HG03280 (cell line): ENCODE measurements at regions not wholly inside any gene's neighbourhood (a gene's known extent, or its start where the extent isn't known, plus 50 kb on each side); places are given as distances from the start of the nearest gene placed in this dataset.
"Not testable (repeated sequence)": the region's sequence is repeated elsewhere in the genome, so short reads cannot be mapped to it uniquely, and the experiment has no call there.

Experiments used
- ATAC-seq: cut with Tn5 transposase; IDR thresholded peaks from one replicate; pipeline ENCODE4 v1.9.1; 2021; ENCODE audit warnings: mild to moderate bottlenecking, moderate library complexity; ENCODE audit not compliant: unreplicated experiment

DNA sequence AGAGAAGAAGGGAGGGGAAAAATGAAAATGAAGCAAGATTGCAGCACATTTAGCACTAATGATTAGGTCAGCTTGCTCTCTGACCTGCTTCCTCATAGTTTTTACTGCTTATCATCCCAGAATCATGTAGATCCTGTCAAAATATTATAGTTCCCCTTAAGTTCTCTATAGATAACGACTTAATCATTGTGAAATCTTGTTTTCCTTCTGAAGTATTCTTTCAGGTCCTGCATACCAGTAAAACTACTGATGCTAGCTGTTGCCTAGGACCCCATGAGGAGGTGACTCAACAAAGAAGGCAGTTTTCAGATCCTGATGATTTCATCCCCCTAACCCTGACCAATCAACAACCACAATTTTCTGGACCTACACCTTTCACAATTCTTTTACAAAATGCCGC, 1131.7 kb downstream of the SLITRK5 start:
- no peak for ATAC-seq

DNA sequence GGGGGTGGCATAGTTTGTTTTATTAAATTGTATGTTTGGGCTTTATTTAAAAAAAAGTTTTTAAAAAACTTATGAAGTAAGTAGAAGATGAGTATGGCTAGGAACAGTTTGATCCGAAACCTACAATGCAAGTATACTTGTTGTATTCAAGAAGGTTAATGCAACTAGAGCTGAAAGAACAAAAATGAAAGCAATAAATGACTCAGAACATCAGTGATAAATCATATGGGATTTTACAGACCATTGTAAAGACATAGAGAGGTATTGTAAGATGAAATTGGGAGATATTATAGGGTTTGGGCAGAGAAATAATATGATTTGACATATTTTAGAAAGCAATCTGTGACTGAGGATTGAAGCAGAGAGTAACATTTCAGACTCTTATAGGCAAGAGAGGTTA, 1135.3 kb downstream of the SLITRK5 start:
- ATAC-seq: no peak

DNA sequence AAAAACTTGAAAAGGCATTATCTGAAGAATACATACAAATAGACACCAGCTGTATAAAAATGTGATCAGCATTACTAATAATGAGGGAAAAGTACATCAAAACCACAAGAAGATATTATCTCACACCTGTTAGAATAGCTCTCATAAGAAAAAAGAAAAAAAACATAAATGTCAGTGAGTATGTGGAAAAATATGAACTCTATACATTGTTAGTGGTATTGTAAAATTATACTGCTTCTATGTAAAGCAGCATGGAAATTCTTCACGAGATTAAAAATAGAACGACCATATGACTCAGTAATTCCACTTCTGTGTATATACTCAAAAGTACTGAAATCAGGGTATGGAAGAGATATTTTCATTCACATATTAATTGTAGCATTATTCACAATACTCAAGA, 1146.4 kb downstream of the SLITRK5 start:
- no peak for ATAC-seq

DNA sequence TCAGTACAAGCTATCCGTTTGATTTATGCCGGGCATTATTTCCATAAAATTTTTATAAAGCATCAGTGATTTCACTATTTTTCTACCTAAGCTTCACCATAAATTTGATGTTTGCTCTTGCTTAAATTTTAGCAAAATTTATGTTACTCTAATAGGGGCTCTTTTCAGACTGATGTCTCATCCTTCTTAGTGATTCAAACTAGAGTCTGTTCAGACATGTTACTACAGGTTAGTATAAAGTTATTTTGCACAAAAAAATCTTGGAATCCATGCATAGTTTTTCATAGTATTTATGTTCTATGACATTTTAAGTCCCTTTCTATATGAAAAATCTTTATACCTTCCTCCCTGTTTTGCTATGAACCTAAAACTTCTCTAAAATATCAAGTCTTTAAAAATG, 1151.9 kb downstream of the SLITRK5 start:
- ATAC-seq: no peak

DNA sequence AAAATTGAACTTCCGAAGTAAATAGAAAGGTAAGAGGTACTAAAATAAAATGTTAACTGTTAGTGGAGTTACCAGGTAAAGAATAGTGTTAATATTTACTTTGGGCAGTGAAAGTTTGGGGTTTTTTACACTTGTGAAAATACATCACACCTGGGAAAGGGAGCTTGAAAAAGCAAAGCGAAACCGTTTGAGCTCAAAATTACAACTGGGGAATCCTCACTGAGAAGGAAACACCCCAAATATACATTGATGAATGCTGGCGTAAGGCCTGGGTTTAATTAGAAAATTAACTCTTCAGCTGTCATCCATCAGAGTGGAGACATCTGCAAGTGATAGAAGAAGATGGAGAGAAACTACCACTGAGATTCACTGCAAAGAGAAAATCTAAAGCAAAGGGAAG, 1153.0 kb downstream of the SLITRK5 start:
- no peak for ATAC-seq

DNA sequence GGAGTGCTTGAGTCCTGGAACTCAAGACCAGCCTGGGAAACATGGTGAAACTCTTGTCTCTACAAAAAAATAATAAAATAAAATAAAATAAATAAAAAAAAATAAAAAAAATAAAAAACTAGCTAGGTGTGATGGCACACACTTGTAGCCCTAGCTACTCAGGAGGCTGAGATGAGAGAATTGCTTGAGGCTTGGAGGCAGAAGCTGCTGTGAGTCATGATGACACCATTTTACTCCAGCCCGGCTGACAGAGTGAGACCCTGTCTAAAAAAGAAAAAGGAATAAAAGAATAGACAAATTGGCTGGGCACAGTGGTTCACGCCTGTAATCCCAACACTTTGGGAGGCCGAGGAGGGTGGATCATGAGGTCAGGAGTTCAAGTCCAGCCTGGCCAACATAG, 1168.9 kb downstream of the SLITRK5 start:
- ATAC-seq: no peak

DNA sequence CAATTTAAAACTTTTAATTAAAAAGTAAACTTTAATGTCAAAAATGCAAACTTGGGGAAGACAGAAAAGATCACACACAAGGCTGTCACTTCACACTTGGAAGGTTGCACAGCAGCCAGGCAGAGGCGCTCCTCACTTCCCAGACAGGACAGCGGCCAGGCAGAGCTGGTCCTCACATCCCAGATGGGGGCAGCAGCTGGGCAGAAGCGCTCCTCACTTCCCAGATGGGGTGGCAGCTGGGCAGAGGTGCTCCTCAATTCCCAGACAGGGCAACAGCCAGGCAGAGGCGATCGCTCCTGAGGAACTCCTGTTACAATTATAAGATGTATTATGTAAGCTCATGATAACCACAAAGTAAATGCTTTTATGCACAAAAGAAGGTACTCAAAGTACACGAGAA, 1181.1 kb downstream of the SLITRK5 start:
- not testable (repeated sequence) for ATAC-seq

DNA sequence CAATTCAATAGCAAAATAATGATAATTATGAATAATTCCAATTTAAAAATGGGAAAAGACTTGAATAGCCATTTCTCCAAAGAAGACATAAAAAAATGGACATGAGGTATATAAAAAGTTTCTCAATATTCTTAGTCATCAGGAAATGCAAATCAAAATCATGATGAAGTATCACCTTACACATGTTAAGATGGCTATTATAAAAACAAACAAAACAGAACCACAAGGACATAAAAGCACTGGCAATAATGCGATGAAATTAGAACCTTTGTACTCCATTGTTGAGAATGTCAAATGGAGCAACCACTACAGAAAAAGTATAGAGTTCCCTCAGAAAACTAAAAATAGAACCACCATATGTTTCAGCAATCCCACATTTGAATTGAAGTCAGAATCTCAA, 1186.1 kb downstream of the SLITRK5 start:
- ATAC-seq: no peak

DNA sequence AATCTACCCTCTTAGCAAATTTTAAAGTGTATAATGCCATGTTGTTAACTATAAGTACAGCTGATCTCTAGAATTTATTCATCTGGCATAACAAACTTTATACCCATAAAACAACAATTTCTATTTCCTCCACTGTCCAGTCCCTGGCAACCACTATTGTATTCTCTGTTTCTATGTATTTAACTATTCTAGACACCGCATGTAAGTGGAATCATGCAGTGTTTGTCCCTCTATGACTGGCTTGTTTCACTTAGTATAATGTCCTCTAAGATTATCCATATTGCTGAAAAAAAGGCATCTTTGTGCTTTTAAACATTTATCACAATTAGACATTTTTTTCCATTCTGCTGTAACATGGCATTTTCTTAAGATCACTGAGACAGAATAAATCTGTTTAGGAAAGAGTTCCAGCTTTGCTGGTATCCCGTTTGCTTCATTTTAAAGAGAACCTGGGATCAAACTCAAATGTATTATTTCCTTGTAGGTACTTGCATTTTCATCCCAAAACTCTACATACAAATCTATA, 1191.0 kb downstream of the SLITRK5 start:
- ATAC-seq: no peak

DNA sequence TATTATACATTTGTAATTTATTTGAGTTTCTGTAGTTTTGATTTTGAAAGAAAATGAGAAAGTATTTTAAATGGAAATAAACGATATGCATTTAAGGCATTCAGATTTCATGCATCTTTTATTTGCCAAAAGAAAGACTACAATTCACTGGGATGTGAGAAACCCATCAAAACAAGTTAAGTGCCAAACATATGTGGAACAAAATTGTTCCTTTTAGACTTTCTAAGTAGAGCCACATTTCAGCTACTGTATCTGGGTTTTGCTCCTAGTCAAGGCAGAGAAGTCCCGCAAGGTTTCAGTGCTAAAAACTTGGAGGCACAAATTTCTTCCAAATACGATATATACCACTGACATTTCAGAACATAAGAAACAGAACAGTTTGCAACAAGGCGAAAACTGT, 1191.9 kb downstream of the SLITRK5 start:
- no peak for ATAC-seq

DNA sequence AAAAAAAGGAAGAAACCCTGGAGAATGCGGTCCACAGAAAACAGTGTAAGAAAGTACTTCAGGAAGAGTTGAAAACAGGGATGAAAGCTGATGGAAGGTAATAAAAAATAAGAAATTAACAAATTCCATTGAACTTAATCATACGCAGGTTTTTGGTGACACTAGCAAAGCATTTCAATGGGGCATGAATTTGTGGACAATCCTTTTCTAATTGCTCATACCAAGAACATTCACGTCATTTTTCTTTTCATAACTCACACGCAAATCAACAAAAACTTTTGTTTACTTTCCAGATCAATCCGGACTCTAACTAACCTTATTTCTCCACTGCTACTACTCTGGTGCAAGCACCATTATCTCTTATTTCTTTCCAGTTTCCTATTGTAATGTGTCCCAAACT, 1195.0 kb downstream of the SLITRK5 start:
- no peak for ATAC-seq

DNA sequence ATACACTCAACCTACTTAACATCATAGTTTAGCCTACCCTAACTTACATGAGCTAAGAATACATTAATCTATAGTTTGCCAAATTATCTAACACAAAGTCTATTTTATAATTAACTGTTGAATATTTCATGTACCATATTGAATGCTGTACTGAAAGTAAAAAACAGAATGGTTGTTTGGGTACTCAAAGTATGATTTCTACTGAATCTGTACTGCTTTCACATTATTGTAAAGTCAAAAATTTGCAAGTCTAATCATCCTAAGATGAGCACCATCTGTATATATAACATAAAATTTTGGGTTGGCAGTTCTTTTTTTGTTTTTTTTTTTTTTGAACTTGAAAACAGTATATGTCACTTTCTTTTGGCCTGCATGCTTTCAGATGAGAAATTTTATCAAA, 1212.6 kb downstream of the SLITRK5 start:
- no peak for ATAC-seq

DNA sequence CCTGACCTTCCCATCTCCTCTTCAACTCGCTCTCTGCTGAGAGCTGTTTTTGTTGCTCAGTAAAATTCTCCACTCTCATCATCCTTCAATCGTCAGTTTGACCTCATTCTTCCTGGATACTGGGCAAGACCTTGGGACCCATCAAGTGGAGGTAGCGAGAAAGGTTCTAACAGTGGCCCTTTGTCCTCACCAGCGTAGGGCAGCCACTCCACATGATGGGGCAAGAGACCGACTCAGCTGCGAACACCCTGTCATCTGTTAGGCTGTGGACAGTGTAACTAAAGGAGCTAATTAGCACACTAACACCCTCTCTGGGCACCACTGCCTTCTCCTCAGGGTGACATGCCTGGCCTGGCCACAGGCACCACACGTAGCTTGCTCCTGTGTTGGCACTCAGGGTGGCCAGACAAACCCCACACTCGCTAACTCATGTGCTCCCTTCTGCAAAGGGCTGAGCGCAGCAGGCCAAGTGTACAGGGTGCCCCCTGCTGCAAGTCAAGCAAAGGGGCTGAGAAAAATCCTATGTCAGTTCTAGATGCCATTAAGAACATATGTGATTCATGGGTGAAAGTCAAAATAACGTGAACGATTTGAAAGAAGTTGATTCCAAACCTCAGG, 1216.0 kb downstream of the SLITRK5 start:
- no peak for ATAC-seq

DNA sequence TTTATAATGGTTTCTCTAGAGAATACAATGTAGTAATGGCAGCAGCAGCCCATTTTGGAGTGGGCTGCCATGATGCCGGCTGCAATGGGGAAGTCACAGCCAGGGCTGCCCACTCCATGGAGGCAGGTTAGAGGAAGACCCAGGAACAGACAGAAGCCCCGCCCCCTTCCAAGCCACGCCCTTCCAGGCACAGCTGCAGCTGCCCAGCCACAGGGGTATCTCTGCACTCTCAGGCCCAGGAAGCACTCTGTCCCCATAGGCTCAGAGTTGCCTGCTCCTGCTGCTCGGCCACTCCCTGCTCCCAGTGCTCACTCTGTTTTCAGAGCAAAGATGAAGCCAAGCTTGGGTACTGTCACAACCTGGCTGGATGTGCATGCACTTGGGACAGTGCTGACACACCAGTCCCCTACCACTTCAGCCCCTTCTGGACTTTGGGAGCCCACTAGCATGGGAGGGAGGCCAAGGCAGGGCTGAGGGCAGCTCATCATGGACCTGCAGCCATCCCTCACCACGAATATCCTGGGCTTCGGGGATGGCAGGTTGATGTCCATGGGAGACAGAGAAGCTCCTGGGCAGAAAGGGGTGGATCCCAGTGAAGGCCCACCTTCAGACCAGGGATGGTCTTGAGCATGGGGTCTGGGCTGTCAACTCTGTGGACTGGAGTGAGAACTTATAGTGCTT, 1224.2 kb downstream of the SLITRK5 start:
- ATAC-seq: no peak

DNA sequence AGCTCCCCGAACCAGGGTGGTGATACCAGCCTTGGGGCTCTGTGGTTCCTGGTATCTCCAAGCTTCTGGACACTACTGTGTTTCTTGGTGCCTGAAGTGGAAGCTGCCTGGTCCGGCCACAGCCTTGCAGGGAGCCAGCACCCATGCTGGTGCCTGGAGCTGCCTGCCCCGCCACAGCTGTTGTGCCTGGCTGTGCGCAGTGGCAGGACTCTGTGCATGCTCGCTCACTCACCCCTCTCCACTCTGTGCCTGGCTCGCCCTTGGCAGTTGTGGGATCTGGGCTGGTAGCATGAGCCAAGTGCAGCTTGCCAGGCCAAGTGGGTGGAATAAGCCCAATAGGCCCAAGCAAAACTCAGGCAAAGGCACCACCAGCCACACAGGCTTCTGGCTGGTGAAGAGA, 1225.3 kb downstream of the SLITRK5 start:
- no peak for ATAC-seq

DNA sequence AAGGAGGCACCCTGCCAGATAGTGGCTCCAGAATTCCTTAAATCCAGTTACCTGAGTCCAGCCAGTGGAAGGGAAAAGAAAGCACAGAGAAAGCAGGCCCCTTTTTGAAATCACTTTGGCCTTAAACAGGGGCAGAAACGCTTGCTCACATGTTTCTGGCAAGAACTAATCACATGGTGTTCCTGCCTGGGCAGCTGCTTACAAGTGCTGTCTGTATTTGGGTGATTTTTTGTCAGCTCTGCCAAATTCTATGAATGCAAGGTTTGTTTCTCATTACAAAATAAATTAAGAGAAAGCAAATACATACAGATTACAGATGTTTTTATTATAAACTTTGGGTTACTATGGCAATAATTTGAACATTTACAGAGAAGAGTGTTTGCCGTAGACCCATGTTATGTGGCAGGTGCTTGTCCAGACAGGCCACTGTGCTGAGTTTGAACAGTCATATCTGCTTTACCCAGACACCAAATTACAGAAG, 1237.8 kb downstream of the SLITRK5 start:
- no peak for ATAC-seq

DNA sequence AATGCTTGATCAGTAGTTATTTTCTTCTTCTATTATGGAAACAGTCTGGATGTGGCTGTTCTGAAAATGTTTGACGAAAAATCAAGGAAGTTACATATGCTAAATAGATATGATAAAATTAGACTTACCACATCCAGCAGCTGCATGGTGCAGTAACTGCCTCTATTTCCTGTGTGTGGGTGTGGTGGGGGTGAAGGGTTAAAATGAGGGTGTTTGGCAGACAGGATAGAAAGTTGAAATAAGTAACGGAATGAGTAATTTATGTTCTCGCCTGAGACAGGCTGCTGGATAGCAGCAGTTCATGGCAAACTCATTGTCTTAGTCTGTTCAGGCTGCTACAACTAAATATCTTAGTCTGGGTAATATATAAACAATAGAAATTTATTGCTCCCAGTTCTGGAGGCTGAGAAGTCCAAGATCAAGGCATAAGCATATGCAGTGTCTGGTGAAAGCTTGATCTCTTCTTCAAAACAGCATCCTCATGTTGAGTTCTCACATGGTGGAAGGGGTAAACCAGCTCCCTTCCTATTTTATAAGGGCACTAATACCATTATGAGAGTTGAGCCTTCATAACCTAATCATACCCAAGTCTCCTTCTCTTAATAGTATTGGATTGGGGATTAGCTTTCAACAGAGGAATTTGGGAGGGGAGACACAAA, 1248.9 kb downstream of the SLITRK5 start:
- ATAC-seq: peak; percentile 59

DNA sequence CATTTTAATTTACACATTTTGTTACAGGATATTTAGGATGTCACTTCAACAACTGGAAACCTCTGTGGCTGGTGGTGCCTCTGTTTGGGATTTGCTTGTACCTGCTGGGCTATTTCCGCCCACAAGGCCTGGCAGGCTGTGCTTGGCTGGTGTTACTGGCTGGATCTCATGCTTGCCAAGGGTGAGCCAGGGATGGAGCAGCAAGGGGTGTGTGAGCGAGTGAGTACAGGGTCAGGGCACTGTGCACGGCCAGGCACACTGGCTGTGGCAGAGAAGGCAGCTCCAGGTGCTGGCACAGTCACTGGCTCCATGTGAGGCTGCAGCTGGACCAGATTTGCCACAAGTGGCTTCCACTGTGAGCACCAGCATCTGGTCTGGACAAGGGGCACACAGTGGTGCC, 1254.8 kb downstream of the SLITRK5 start:
- ATAC-seq: no peak

DNA sequence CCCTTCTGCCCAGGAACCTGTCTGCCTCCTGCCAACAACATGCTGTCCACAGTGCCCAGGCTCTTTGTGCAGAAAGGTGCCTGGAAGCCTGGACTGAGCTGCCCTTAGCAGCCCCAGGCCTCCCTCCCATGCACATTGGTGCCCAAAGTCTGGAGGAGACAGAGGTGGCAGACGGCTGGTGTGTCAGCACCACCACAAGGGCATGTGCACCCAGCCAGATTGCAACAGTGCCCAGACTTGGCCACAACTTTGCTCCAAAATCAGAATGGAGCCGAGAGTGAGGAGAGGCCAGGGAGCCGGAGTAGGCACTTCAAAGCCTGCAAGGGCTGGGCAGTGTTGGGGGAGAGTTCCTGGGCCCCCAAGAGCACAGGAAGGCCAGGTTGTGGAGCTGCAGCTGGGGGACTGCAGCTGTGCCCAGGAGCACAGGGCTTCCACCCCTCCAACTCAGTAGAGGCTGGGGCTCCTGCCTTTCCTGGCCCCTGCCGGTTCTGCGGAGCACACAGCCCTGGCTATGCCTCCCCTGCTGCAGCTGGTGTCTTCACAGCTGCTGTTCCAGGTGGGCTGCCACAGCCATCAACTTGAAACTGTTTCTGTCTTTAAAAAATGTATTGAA, 1255.8 kb downstream of the SLITRK5 start:
- ATAC-seq: no peak

DNA sequence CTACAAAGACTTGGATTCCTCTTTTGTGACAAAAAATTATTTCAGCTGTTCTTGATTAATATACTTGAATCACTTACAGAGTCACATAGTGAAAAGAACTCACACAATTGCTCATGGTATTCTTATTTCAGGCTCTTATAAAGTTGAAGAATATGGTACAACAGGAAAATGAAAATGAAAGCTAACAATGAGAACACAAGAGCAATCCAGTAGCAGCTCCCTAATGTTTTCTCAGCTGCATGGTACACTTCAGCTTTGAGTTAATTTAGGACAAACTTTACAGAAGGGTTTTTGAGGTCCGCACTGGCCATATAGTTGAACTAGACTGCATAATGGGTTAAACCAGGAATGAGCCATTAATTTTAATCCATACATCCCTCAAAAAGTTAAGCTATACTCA, 1261.8 kb downstream of the SLITRK5 start:
- ATAC-seq: no peak

DNA sequence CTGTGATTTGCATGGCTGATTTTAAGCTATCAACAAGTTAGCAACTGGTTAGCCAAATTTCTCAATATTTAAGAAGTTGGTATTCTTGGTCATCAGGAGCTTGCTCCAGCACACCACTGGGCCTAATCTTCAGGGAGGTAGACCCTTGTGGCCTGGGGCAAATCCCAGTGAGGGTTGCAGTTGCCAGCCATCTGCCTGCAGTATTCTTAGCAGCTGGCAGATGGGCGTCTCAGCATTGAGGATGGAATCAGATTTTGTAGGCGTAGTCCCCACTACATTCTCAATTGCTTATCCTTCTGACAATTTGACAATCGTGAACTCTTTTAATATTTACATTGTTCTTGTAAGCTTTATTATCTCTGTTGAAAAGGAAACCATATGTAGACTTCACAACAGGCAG, 1266.2 kb downstream of the SLITRK5 start:
- no peak for ATAC-seq

DNA sequence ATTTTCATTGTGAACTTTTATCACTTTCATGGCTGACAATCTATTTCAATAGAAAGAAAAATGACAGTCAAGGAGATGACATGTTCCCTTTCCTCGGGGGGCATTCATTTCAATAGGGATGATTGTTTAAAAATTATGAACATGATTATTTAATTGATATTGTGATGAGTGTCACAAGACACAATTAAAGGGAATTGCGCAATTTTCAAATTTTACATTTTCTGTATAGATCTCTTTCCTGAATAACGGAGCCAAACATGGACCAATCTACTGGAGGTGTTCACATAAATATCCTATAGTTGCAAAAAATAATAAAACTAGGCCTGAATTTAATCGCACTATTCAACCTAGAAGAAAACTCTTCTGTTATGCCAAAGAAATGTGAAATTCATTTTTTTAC, 1274.6 kb downstream of the SLITRK5 start:
- no peak for ATAC-seq
